GM13976 (cell line): ENCODE measurements at regions not wholly inside any gene's neighbourhood (a gene's known extent, or its start where the extent isn't known, plus 50 kb on each side); places are given as distances from the start of the nearest gene placed in this dataset.

Source experiments
- DNase-seq: peaks from one replicate; pipeline ENCODE4 v3.0.0; 2012; ENCODE audit warnings: low spot score
- CTCF ChIP-seq: IDR thresholded peaks from 2 replicates; pipeline ENCODE4 v1.5.1; 2012; ENCODE audit warnings: borderline replicate concordance, mild to moderate bottlenecking; ENCODE audit not compliant: insufficient read depth; ENCODE audit errors: extremely low read depth, missing control alignments, control extremely low read depth
- in situ Hi-C: fragments of 300-500 bp; cut with MboI; formaldehyde crosslinking; loops from one replicate; pipeline ENCODE4 v1.12.0; 2022; ENCODE audit warnings: low sequenced_read_pairs, mixed read lengths, inconsistent platforms; ENCODE audit not compliant: unreplicated experiment

GRCh38 chr18:72612894-72613533, 68.9 kb upstream of the CBLN2 start:
- DNase-seq, result no peak
- in situ Hi-C loops, result no loop called here
- TF ChIP-seq CTCF, result no peak

- TF ChIP-seq CTCF, result no peak
- in situ Hi-C loops, result no loop called here
- no peak for DNase-seq
Observed at GRCh38 chr18:72605376-72605775, 61.2 kb upstream of the CBLN2 start.

- no peak for TF ChIP-seq CTCF
- in situ Hi-C loops, result no loop called here
- no peak for DNase-seq
Observed at GRCh38 chr18:72601944-72602343, 57.8 kb upstream of the CBLN2 start.

DNA sequence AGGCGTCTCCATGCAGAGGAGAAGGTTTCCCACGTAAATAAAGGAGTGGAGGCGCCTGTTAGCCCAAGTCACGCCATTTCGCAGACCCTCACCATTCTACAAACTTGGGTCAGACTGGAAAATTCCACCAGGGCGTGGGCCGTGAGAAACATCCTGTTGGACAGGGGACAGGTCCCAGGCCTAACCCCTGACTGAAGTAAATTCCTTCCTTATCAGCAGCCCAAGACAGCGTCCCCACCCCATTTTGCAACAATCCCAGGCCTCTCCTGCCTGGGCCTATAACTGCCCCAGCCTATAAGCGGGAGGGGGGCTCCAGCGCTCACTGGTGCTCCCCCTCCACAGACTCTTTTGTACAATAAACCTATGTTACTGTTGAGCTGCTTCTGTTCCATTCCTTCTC, 57.3 kb upstream of the CBLN2 start:
- in situ Hi-C loops, result no loop called here

More for the DNA sequence above, 57.3 kb upstream of the CBLN2 start:
- DNase-seq, result no peak
- no peak for TF ChIP-seq CTCF
